GM12878 (cell line): ENCODE measurements at regions not wholly inside any gene's neighbourhood (a gene's known extent, or its start where the extent isn't known, plus 50 kb on each side); places are given as distances from the start of the nearest gene placed in this dataset.

Experiments used
- BHLHE40 ChIP-seq, 2 experiments: fragments of 450-650 bp in 1 of 2; IDR thresholded peaks; 2 replicates each; pipeline ENCODE4 v1.6.1; 2011 to 2017; ENCODE audit warnings: low read depth in 2 of 2, borderline replicate concordance in 1 of 2, improper control_type of control experiment in 1 of 2, low read length in 1 of 2, mild to moderate bottlenecking in 1 of 2
- CBFB ChIP-seq: IDR thresholded peaks from 2 replicates; pipeline ENCODE4 v1.6.1; 2016; ENCODE audit warnings: antibody characterized with exemption, low read depth
- CBX3 ChIP-seq: fragments of 200-600 bp; sonication (generic); IDR thresholded peaks from 2 replicates; pipeline ENCODE4 v1.6.1; 2016; ENCODE audit warnings: low read depth, borderline replicate concordance
- CBX5 ChIP-seq: sonication (generic); IDR thresholded peaks from 2 replicates; pipeline ENCODE4 v1.6.1; 2016; ENCODE audit warnings: low read depth, moderate library complexity, mild to moderate bottlenecking, inconsistent platforms
- CREM ChIP-seq: IDR thresholded peaks from 2 replicates; pipeline ENCODE4 v1.6.1; 2014; ENCODE audit warnings: antibody characterized with exemption, low read depth
- ELK1 ChIP-seq: IDR thresholded peaks from 2 replicates; pipeline ENCODE4 v1.6.1; 2012; ENCODE audit warnings: low read depth, low read length, improper control_type of control experiment
- HDGF ChIP-seq: fragments of 450-650 bp; IDR thresholded peaks from 2 replicates; pipeline ENCODE4 v1.6.1; 2016; ENCODE audit warnings: antibody characterized with exemption
- JUNB ChIP-seq: IDR thresholded peaks from 2 replicates; pipeline ENCODE4 v1.6.1; 2016; ENCODE audit warnings: antibody characterized with exemption, mild to moderate bottlenecking
- KDM1A ChIP-seq: fragments of 200-600 bp; sonication (generic); IDR thresholded peaks from 2 replicates; pipeline ENCODE4 v1.6.1; 2016; ENCODE audit warnings: borderline replicate concordance
- MLLT1 ChIP-seq: fragments of 450-650 bp; IDR thresholded peaks from 2 replicates; pipeline ENCODE4 v1.6.1; 2016; ENCODE audit warnings: mild to moderate bottlenecking
- NFYA ChIP-seq: IDR thresholded peaks from 2 replicates; pipeline ENCODE4 v1.6.1; 2011; ENCODE audit warnings: low read depth, mild to moderate bottlenecking, low read length, improper control_type of control experiment, borderline replicate concordance
- NR2F1 ChIP-seq: fragments of 450-650 bp; conservative IDR thresholded peaks from 2 replicates; pipeline ENCODE4 v1.6.1; 2017; ENCODE audit warnings: mild to moderate bottlenecking
- PBX3 ChIP-seq: IDR thresholded peaks from 2 replicates; pipeline ENCODE4 v1.6.1; 2011; ENCODE audit warnings: mild to moderate bottlenecking, low read depth, low read length, moderate library complexity; ENCODE audit not compliant: insufficient replicate concordance
- POLR2AphosphoS2 ChIP-seq: IDR thresholded peaks from 2 replicates; pipeline ENCODE4 v1.6.1; 2011; ENCODE audit warnings: low read depth, mild to moderate bottlenecking, low read length, improper control_type of control experiment, moderate library complexity
- SIX5 ChIP-seq: IDR thresholded peaks from 2 replicates; pipeline ENCODE4 v1.6.1; 2011; ENCODE audit warnings: mild to moderate bottlenecking, low read depth, low read length, moderate library complexity; ENCODE audit not compliant: severe bottlenecking
- SREBF1 ChIP-seq: IDR thresholded peaks from 2 replicates; pipeline ENCODE4 v1.6.1; 2012; ENCODE audit warnings: mild to moderate bottlenecking, low read length
- SUZ12 ChIP-seq: fragments of 200-600 bp; sonication (generic); IDR thresholded peaks from one replicate; pipeline ENCODE4 v1.6.1; 2018; ENCODE audit warnings: antibody characterized with exemption, mild to moderate bottlenecking; ENCODE audit not compliant: unreplicated experiment
- TARDBP ChIP-seq: IDR thresholded peaks from 2 replicates; pipeline ENCODE4 v1.6.1; 2016; ENCODE audit warnings: borderline replicate concordance
- ZBTB40 ChIP-seq: fragments of 450-650 bp; IDR thresholded peaks from 2 replicates; pipeline ENCODE4 v1.6.1; 2016; ENCODE audit warnings: mild to moderate bottlenecking, moderate library complexity, borderline replicate concordance
- ZNF24 ChIP-seq: fragments of 450-650 bp; IDR thresholded peaks from 2 replicates; pipeline ENCODE4 v1.6.1; 2017; ENCODE audit warnings: antibody characterized with exemption, mild to moderate bottlenecking
- ZSCAN29 ChIP-seq: fragments of 450-650 bp; IDR thresholded peaks from 2 replicates; pipeline ENCODE4 v1.6.1; 2017; ENCODE audit warnings: mild to moderate bottlenecking, moderate library complexity
- TF ChIP-seq, protein P1 (sequence below): fragments of 450-650 bp; IDR thresholded peaks from 2 replicates; pipeline ENCODE4 v1.6.1; 2014; ENCODE audit warnings: mild to moderate bottlenecking
- TF ChIP-seq, protein P2 (sequence below): IDR thresholded peaks from 2 replicates; pipeline ENCODE4 v1.6.1; 2012; ENCODE audit warnings: low read depth, low read length, improper control_type of control experiment

- TF ChIP-seq MLLT1, result 0 out of 2 replicates have a peak, but pooled peaks have one; percentile 16
- TF ChIP-seq NFYA, result no peak
- no peak for TF ChIP-seq NR2F1
- TF ChIP-seq TARDBP, result no peak
- TF ChIP-seq JUNB, result peak; percentile 57
- TF ChIP-seq CBX3, result no peak
- TF ChIP-seq CBFB, result 0 out of 2 replicates have a peak, but pooled peaks have one; percentile 44
- TF ChIP-seq ZNF24, result no peak
- no peak for TF ChIP-seq ZBTB40
- no peak for TF ChIP-seq BHLHE40 (IDR thresholded peaks at IDR 0.05; ENCODE audit: borderline replicate concordance in 1 of 2, low read depth in 2 of 2, low read length in 1 of 2)
- TF ChIP-seq ZSCAN29, result no peak
- TF ChIP-seq ELK1, result no peak
- no peak for TF ChIP-seq KDM1A
- 0 out of 2 replicates have a peak, but pooled peaks have one; percentile 83 for TF ChIP-seq CBX5
- no peak for TF ChIP-seq SREBF1
- no peak for TF ChIP-seq SIX5
- TF ChIP-seq POLR2AphosphoS2, result no peak
- TF ChIP-seq, protein P1, sequence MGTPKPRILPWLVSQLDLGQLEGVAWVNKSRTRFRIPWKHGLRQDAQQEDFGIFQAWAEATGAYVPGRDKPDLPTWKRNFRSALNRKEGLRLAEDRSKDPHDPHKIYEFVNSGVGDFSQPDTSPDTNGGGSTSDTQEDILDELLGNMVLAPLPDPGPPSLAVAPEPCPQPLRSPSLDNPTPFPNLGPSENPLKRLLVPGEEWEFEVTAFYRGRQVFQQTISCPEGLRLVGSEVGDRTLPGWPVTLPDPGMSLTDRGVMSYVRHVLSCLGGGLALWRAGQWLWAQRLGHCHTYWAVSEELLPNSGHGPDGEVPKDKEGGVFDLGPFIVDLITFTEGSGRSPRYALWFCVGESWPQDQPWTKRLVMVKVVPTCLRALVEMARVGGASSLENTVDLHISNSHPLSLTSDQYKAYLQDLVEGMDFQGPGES, result no peak
- no peak for TF ChIP-seq HDGF
- TF ChIP-seq PBX3, result no peak
- TF ChIP-seq CREM, result peak; percentile 76; the same call in 1 of the 2 replicates
- TF ChIP-seq SUZ12, result no peak
- TF ChIP-seq, protein P2, sequence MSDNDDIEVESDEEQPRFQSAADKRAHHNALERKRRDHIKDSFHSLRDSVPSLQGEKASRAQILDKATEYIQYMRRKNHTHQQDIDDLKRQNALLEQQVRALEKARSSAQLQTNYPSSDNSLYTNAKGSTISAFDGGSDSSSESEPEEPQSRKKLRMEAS, result no peak
These were observed 259.0 kb upstream of the PCDH7 start (continued) for GRCh38 chr4:30461218-30461617.
